ENCODE measurements at regions not wholly inside any gene's neighbourhood (a gene's known extent, or its start where the extent isn't known, plus 50 kb on each side); places are given as distances from the start of the nearest gene placed in this dataset.
A peak's percentile ranks its signal among the peaks of the same experiment; 100 is the strongest.

GRCh38 chr1:56149761-56150160 lies 429.6 kb downstream of the PLPP3 start:
- TF ChIP-seq CTCF (IDR thresholded peaks at IDR 0.05) (no peak), POLR2A (IDR thresholded peaks at IDR 0.05) (no peak)
- intact Hi-C loops (cut with DNase I; ENCODE audit: low total_unique reads): no loop called here
- 75 to 83% methylated on average over 6 of the region's 6 CpGs for WGBS, 2 donors
- no peak for DNase-seq (ENCODE audit: low spot score in 2 of 2)
- H3K4me3 ChIP-seq (ENCODE audit: low read depth, poor library complexity, severe bottlenecking): no peak overlapping the region

- intact Hi-C loops (cut with DNase I; ENCODE audit: low total_unique reads): no loop called here
- TF ChIP-seq CTCF (IDR thresholded peaks at IDR 0.05): no peak
- no peak for TF ChIP-seq POLR2A (IDR thresholded peaks at IDR 0.05)
- no peak overlapping the region for H3K4me3 ChIP-seq (ENCODE audit: low read depth, poor library complexity, severe bottlenecking)
- DNase-seq (ENCODE audit: low spot score in 2 of 2): no peak
- WGBS, 2 donors: 61 to 66% methylated on average over 6 of the region's 6 CpGs
Measured at GRCh38 chr1:56148326-56149193, 430.8 kb downstream of the PLPP3 start.

- no peak overlapping the region for H3K4me3 ChIP-seq (ENCODE audit: low read depth, poor library complexity, severe bottlenecking)
- DNase-seq (ENCODE audit: low spot score in 2 of 2): no peak
- no peak for TF ChIP-seq CTCF (IDR thresholded peaks at IDR 0.05)
- no peak for TF ChIP-seq POLR2A (IDR thresholded peaks at IDR 0.05)
- intact Hi-C loops (cut with DNase I; ENCODE audit: low total_unique reads): no loop called here
- WGBS, 2 donors: 71 to 81% methylated on average over 1 of the region's 1 CpG
Measured at GRCh38 chr1:56147459-56147858, 431.9 kb downstream of the PLPP3 start.

- intact Hi-C loops (cut with DNase I; ENCODE audit: low total_unique reads): no loop called here
Measured at GRCh38 chr1:56147034-56147433, 432.3 kb downstream of the PLPP3 start.

GRCh38 chr1:56146449-56146848 lies 432.9 kb downstream of the PLPP3 start:
- no peak overlapping the region for H3K4me3 ChIP-seq (ENCODE audit: low read depth, poor library complexity, severe bottlenecking)
- peak in 1 of 2 donors; percentile 49 for DNase-seq (ENCODE audit: low spot score in 2 of 2)
- intact Hi-C loops (cut with DNase I; ENCODE audit: low total_unique reads): no loop called here
- 43 to 66% methylated on average over 2 of the region's 2 CpGs for WGBS, 2 donors
- TF ChIP-seq POLR2A (IDR thresholded peaks at IDR 0.05) (no peak), CTCF (IDR thresholded peaks at IDR 0.05) (no peak)

More at GRCh38 chr1:56147034-56147433, 432.3 kb downstream of the PLPP3 start:
- WGBS, 2 donors: 58 to 59% methylated on average over 2 of the region's 2 CpGs
- TF ChIP-seq CTCF (IDR thresholded peaks at IDR 0.05): no peak
- TF ChIP-seq POLR2A (IDR thresholded peaks at IDR 0.05): no peak
- no peak for DNase-seq (ENCODE audit: low spot score in 2 of 2)
- H3K4me3 ChIP-seq (ENCODE audit: low read depth, poor library complexity, severe bottlenecking): no peak overlapping the region

Data from lower leg skin (tissue), 4 donors.